Stomach smooth muscle (tissue), 2 donors: ENCODE measurements at regions not wholly inside any gene's neighbourhood (a gene's known extent, or its start where the extent isn't known, plus 50 kb on each side); places are given as distances from the start of the nearest gene placed in this dataset.

ENCODE experiments used
- H3K27ac ChIP-seq: one replicate; pipeline ENCODE4 v1.7.0; 2013; ENCODE audit warnings: mild to moderate bottlenecking, low read length, inconsistent platforms
- H3K27me3 ChIP-seq, 2 donors: one replicate each; pipeline ENCODE4 v1.7.0; 2013; ENCODE audit warnings: low read length in 2 of 2; ENCODE audit not compliant: insufficient read depth in 2 of 2, control insufficient read depth in 1 of 2
- H3K36me3 ChIP-seq, 2 donors: one replicate each; pipeline ENCODE4 v1.7.0; 2013; ENCODE audit warnings: low read length in 2 of 2; ENCODE audit not compliant: control insufficient read depth in 2 of 2, insufficient read depth in 2 of 2
- H3K4me1 ChIP-seq: one replicate; pipeline ENCODE4 v1.7.0; 2013; ENCODE audit warnings: low read length; ENCODE audit not compliant: control insufficient read depth, insufficient read depth
- H3K4me3 ChIP-seq, 2 donors: one replicate each; pipeline ENCODE4 v1.7.0; 2013; ENCODE audit warnings: low read length in 2 of 2
- H3K9ac ChIP-seq, 2 donors: one replicate each; pipeline ENCODE4 v1.7.0; 2013; ENCODE audit warnings: low read length in 2 of 2, mild to moderate bottlenecking in 1 of 2
- H3K9me3 ChIP-seq, 2 donors: one replicate each; pipeline ENCODE4 v1.7.0; 2013; ENCODE audit warnings: low read length in 2 of 2; ENCODE audit not compliant: control insufficient read depth in 2 of 2
- donor health status: healthy.
- donor health status: Pancreatic carcinoma.

DNA sequence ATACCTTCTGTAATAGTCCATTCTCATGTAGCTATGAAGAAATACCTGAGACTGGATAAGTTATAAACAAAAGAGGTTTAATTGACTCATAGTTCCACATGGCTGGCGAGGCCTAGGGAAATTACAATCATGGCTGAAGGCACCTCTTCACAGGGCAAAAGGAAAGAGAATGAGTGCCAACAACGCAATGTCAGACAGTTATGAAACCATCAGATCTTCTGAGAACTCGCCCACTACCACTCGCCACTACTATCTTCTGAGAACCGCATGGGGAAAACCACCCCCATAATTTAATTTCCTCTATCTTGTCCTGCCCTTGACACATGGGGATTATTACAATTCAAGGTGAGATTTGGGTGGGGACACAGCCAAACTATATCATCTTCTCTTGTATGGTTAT lies 406.8 kb upstream of the CBLB start:
- Histone ChIP-seq H3K9ac (no peak overlapping the region), H3K9me3 (no peaks in the 10 kb centered on the region), H3K27me3 (no peaks in the 10 kb centered on the region), H3K4me1 (no peaks in the 10 kb centered on the region), H3K36me3 (no peaks in the 10 kb centered on the region), H3K27ac (no peak overlapping the region), H3K4me3 (no peak overlapping the region)

DNA sequence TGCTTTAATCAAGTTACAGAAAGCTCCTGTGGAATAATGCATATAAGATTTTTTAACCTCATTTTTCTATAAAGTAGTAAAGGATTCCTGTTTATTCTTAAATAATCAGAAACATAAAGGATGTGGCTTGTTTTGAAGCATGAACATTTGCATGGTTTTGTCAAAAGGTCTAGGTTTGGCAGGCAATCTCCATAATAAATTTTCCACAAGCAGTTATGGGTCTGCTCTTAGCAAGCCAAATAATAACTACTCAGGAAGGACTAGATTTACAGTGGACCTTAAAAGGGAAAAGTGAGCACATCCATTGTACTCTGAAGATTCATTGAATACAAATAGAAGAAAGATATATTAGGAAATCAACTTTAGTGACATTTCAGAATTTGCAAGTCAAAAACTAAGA lies 407.3 kb upstream of the CBLB start:
- Histone ChIP-seq H3K9me3 (no peaks in the 10 kb centered on the region), H3K36me3 (no peaks in the 10 kb centered on the region), H3K9ac (no peak overlapping the region), H3K27ac (no peak overlapping the region), H3K4me1 (no peaks in the 10 kb centered on the region), H3K4me3 (no peak overlapping the region), H3K27me3 (no peaks in the 10 kb centered on the region)

DNA sequence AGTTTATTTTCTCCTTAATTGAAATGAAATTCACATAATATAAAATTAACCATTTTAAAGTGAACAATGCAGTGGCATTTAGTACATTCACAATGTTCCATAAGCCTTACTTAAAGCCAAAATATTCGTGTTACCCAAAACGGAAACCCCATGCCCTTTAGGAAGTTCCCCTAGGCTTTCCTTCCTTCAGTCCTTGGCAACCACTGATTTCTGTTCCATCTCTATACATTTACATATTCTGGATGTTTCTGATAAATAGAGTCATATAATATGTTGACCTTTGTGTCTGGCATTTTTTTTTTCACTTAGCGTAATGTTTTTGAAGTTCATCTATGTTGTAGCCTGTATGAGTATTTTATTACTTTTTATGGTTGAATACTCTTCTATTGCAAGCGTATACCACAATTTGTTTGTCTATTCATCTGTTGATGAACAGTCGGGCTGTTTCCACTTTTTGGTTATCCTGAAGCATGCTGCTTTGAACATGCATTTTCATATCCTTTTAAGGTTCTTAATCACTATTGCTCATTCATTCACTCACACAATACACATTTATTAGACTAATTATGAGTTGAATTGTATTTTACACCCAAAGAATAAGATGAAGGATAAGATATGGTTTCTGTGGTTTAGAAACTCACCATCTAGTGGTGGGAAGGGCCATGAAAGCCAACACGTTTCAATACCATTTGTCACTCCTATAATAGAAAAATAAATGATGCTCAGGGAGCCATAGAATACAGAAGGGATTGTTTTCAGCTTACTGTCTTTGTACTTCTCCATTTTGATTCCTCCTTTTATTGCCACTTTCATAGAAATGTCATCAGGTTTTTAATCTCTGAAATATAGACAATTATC lies 408.2 kb upstream of the CBLB start:
- H3K4me1 ChIP-seq = no peaks in the 10 kb centered on the region
- H3K9me3 ChIP-seq = no peaks in the 10 kb centered on the region
- no peaks in the 10 kb centered on the region for H3K27me3 ChIP-seq
- no peak overlapping the region for H3K27ac ChIP-seq
- H3K4me3 ChIP-seq = no peak overlapping the region
- H3K36me3 ChIP-seq = no peaks in the 10 kb centered on the region
- no peak overlapping the region for H3K9ac ChIP-seq

DNA sequence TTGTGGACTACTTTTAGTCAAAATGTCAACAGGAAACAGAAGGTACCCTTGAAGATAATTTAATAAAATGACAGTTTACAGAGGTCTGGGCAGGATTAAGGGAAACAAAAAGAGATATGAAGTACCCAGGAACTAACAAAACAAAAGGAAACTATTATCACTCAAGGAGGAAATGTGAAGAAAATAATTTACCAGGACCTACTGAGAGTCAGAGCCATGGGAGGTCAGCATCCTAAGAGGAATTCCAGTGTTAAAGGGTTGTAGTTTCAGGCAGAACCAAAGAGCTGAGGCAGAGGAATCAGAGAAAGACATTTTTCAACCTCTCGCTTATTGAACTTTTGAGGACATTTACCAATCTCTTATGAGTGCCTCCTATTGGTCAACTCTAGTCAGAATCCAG lies 408.9 kb upstream of the CBLB start:
- Histone ChIP-seq H3K27ac (no peak overlapping the region), H3K27me3 (no peaks in the 10 kb centered on the region), H3K9ac (no peak overlapping the region), H3K9me3 (no peaks in the 10 kb centered on the region), H3K4me3 (no peak overlapping the region), H3K4me1 (no peaks in the 10 kb centered on the region), H3K36me3 (no peaks in the 10 kb centered on the region)

DNA sequence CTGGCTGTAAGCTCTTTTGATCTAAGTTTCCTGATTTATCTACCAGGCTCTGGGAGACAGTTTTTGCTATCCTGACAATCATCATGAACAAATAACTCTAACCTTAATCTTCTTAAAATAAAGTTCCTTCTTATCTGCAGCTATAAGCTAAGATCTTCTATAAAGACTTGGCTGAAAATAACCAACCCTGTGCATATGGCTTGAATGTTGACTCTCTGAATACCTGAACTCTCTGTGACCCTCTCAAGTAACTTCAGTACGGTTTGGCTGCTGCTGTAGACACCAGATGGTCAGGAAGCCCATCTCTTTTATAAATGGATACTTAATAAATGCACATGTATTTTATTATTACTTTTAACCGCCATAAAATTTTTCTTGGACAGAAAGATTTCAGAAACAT lies 412.4 kb upstream of the CBLB start:
- Histone ChIP-seq H3K27me3 (no peaks in the 10 kb centered on the region), H3K4me3 (no peak overlapping the region), H3K4me1 (no peaks in the 10 kb centered on the region), H3K27ac (no peak overlapping the region), H3K36me3 (no peaks in the 10 kb centered on the region), H3K9me3 (no peaks in the 10 kb centered on the region), H3K9ac (no peak overlapping the region)

DNA sequence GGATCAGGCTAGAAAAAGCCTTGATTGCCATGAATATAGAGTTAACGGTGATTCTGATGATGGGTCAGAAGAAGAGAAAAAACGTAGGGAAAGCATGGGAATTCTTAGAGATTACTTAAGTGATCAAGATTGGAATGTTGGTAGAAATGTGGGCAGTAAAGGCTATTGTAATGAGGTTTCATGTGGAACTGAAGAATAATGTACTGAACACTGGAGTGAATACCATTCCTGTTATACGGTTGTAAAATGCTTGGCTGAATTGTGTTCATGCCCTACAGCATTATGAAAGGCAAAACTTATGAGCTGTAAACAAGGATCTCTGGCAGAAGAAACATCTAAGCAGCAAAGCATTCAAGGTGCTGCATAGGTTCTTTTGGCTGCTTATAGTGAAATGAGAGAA lies 414.1 kb upstream of the CBLB start:
- Histone ChIP-seq H3K4me1 (no peaks in the 10 kb centered on the region), H3K36me3 (no peaks in the 10 kb centered on the region), H3K27ac (no peak overlapping the region), H3K27me3 (no peaks in the 10 kb centered on the region), H3K9ac (no peak overlapping the region), H3K9me3 (no peaks in the 10 kb centered on the region), H3K4me3 (no peak overlapping the region)

DNA sequence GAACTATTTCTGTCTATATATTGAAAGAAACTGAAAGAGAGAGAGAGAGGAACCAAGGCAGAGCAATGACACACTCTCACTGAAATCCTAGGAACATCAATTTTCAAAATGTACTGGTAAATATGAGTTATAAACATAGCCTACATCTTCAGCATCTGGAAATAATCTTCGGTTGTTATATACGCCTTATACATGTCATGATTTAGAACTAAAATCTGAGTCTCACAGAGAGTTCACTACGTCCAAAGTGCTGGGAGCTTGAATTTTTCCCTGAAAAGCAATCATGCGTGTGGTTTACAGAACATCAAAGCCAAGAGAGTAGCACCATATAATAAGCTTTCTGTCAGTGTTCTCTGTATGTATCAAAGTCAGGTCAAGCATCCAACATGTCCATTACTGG lies 420.0 kb upstream of the CBLB start:
- Histone ChIP-seq H3K4me1 (no peaks in the 10 kb centered on the region), H3K36me3 (no peaks in the 10 kb centered on the region), H3K9ac (no peak overlapping the region), H3K9me3 (no peaks in the 10 kb centered on the region), H3K27ac (no peak overlapping the region), H3K4me3 (no peak overlapping the region), H3K27me3 (no peaks in the 10 kb centered on the region)

DNA sequence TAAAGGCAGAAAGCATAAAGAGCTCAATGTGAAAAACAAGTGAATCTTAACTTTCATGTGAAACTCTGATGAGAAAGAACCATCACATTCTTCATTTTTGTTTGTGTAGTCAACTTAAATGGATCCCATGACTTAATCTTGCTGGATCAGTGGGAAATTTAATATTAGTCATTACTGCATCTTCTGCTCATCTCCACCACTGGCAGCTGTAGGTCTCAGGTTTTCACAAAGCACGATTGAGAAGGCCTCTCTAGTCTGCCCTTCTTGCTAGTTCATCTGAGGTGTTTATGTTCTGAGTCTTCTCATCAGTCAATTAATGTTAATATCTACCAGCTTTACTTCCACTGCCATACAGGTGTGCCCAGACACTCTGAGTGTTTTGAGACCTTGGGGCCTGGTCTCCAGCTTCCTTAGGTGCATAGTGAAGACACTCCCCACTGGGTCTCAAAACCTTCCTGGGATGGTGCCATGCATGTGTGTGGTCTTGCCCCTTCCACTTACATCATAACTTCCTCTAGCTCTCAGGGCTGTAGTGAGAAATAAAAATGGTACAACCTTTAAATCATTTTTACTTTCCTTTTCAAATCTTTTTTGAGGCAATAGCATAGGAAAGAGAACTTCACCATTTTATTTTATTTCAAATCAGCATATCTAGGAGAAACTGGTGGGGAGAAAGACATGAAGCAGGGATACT lies 421.6 kb upstream of the CBLB start:
- Histone ChIP-seq H3K27me3 (no peaks in the 10 kb centered on the region), H3K9me3 (no peaks in the 10 kb centered on the region), H3K9ac (no peak overlapping the region), H3K4me3 (no peak overlapping the region), H3K27ac (no peak overlapping the region), H3K4me1 (no peaks in the 10 kb centered on the region), H3K36me3 (no peaks in the 10 kb centered on the region)

DNA sequence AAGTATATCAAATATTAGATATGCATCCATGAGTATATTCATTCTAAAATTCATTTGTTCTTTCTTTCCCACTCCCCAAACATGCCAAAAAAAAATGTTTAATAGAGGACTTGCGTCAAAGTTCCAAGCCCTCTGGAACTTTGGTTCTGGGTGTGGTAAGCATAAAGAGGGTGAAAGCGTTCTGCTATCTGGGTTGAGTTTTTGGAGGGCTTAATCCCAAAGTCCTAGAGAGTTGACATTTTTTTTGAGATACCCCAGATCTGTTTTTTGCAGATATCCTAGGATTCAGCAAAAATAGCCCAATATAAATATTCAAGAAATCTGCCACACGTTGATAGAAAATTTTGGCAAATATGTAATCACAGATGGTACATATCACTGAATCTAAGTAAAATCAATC lies 424.3 kb upstream of the CBLB start:
- H3K4me1 ChIP-seq = no peaks in the 10 kb centered on the region
- H3K27ac ChIP-seq = no peak overlapping the region
- H3K9ac ChIP-seq = no peak overlapping the region
- no peaks in the 10 kb centered on the region for H3K27me3 ChIP-seq
- H3K9me3 ChIP-seq = no peaks in the 10 kb centered on the region
- no peaks in the 10 kb centered on the region for H3K36me3 ChIP-seq
- H3K4me3 ChIP-seq = no peak overlapping the region

DNA sequence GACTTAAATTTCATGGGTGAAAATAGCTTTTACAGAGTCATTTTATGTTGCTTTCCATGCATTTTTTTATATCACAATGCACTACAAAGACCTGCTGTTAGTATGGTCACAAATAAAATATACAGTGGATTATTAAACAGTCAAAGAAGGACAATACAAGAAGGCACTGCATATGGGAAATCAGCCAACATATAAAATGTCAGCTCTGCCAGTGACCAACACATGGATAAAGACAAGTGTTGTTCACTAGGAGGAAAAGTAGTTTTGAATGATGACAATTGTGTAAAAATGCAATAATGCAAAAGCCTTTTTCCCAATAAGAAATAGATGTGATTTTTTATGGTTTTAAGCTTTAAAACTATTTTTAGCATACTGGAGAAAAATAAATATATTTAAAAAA lies 425.3 kb upstream of the CBLB start:
- H3K9me3 ChIP-seq = no peaks in the 10 kb centered on the region
- H3K36me3 ChIP-seq = no peaks in the 10 kb centered on the region
- no peak overlapping the region for H3K4me3 ChIP-seq
- no peak overlapping the region for H3K9ac ChIP-seq
- H3K27me3 ChIP-seq = no peaks in the 10 kb centered on the region
- no peaks in the 10 kb centered on the region for H3K4me1 ChIP-seq
- H3K27ac ChIP-seq = no peak overlapping the region

DNA sequence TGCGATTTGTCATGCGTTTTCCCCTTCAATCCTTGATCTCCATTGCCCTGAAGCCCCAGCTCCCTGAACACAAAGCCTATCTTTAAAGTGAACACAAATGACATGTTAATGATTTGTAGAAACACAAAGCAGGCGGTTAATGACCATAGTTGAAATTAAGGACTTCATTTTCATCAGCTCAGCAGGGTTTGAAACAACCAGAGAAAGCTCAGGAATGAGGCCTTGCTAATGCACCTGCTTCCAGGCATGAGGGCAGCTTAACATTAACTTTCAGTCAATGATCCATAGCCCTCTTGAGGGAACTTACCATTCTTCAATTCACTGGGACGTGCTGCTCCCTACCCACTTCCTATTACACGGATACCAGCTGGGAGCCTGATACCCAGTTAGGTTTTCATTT lies 427.2 kb upstream of the CBLB start:
- no peak overlapping the region for H3K9ac ChIP-seq
- H3K27me3 ChIP-seq = no peaks in the 10 kb centered on the region
- H3K27ac ChIP-seq = no peak overlapping the region
- no peaks in the 10 kb centered on the region for H3K36me3 ChIP-seq
- no peaks in the 10 kb centered on the region for H3K4me1 ChIP-seq
- no peaks in the 10 kb centered on the region for H3K9me3 ChIP-seq
- no peak overlapping the region for H3K4me3 ChIP-seq
